HEK293 (cell line): ENCODE measurements at regions not wholly inside any gene's neighbourhood (a gene's known extent, or its start where the extent isn't known, plus 50 kb on each side); places are given as distances from the start of the nearest gene placed in this dataset.

ENCODE experiments used
- CTCF ChIA-PET: fragments of 350-600 bp; formaldehyde crosslinking; extraction: SDS; loops from one replicate; lab custom pipeline; 2021; ENCODE audit warnings: antibody characterized with exemption; lab: Yijun Ruan, JAX
- POLR2A ChIA-PET: fragments of 300-600 bp; formaldehyde crosslinking; extraction: SDS; loops from one replicate; lab custom pipeline; 2020; ENCODE audit warnings: antibody characterized with exemption, inconsistent platforms; lab: Yijun Ruan, JAX
- H3K27ac ChIP-seq: fragments of 200-500 bp; sonication (Bioruptor generic); 2 replicates; pipeline ENCODE4 v1.5.1; 2014; ENCODE audit warnings: low read depth, low read length, control low read depth, inconsistent platforms; ENCODE audit errors: extremely low read depth
- H3K36me3 ChIP-seq, 2 experiments: fragments of 200-500 bp in 1 of 2; sonication (Bioruptor generic) in 1 of 2; 1 replicate in 1 of 2; 2 replicates in 1 of 2; pipeline ENCODE4 v1.5.1; 2014 to 2017; ENCODE audit warnings: inconsistent platforms in 2 of 2, low read length in 2 of 2; ENCODE audit not compliant: control insufficient read depth in 2 of 2, insufficient read depth in 1 of 2
- H3K4me1 ChIP-seq: fragments of 200-500 bp; sonication (Bioruptor generic); 2 replicates; pipeline ENCODE4 v1.5.1; 2014; ENCODE audit warnings: mild to moderate bottlenecking, low read length, inconsistent platforms; ENCODE audit not compliant: control insufficient read depth, insufficient read depth
- H3K4me3 ChIP-seq: 2 replicates; pipeline ENCODE4 v1.5.1; 2011; ENCODE audit warnings: low read depth, mild to moderate bottlenecking, control low read depth, low read length, moderate library complexity
- H3K9me3 ChIP-seq: fragments of 200-500 bp; sonication (Bioruptor generic); 2 replicates; pipeline ENCODE4 v1.5.1; 2014; ENCODE audit warnings: low read depth, low read length, inconsistent platforms; ENCODE audit not compliant: control insufficient read depth, insufficient read depth
- FEZF1 ChIP-seq: fragments of 450-650 bp; formaldehyde crosslinking; IDR thresholded peaks from 2 replicates; pipeline ENCODE4 v1.5.1; 2016; ENCODE audit warnings: missing biosample characterization, missing genetic modification characterization
- OVOL3 ChIP-seq: fragments of 450-650 bp; formaldehyde crosslinking; IDR thresholded peaks from 2 replicates; pipeline ENCODE4 v1.5.1; 2016; ENCODE audit warnings: missing biosample characterization, missing genetic modification characterization
- YY2 ChIP-seq: fragments of 450-650 bp; formaldehyde crosslinking; IDR thresholded peaks from 2 replicates; pipeline ENCODE4 v1.5.1; 2016; ENCODE audit warnings: missing biosample characterization, missing genetic modification characterization
- ZBTB21 ChIP-seq: fragments of 450-650 bp; formaldehyde crosslinking; IDR thresholded peaks from 2 replicates; pipeline ENCODE4 v1.5.1; 2017; ENCODE audit warnings: missing biosample characterization, missing genetic modification characterization
- ZBTB48 ChIP-seq: fragments of 450-650 bp; formaldehyde crosslinking; IDR thresholded peaks from 2 replicates; pipeline ENCODE4 v1.5.1; 2016; ENCODE audit warnings: missing biosample characterization, missing genetic modification characterization
- ZNF132 ChIP-seq: fragments of 450-650 bp; formaldehyde crosslinking; IDR thresholded peaks from 2 replicates; pipeline ENCODE4 v1.5.1; 2017; ENCODE audit warnings: missing biosample characterization, missing genetic modification characterization, borderline replicate concordance
- ZNF24 ChIP-seq: fragments of 450-650 bp; formaldehyde crosslinking; IDR thresholded peaks from 2 replicates; pipeline ENCODE4 v1.5.1; 2016; ENCODE audit warnings: missing biosample characterization, missing genetic modification characterization
- ZNF404 ChIP-seq: fragments of 450-650 bp; formaldehyde crosslinking; IDR thresholded peaks from 2 replicates; pipeline ENCODE4 v1.5.1; 2017; ENCODE audit warnings: missing biosample characterization, missing genetic modification characterization
- ZNF426 ChIP-seq: fragments of 450-650 bp; formaldehyde crosslinking; IDR thresholded peaks from 2 replicates; pipeline ENCODE4 v1.5.1; 2017; ENCODE audit warnings: missing biosample characterization, missing genetic modification characterization, mild to moderate bottlenecking, inconsistent platforms, moderate library complexity
- ZNF585B ChIP-seq: fragments of 450-650 bp; formaldehyde crosslinking; IDR thresholded peaks from 2 replicates; pipeline ENCODE4 v1.5.1; 2016; ENCODE audit warnings: missing biosample characterization, missing genetic modification characterization
- ZNF600 ChIP-seq: fragments of 450-650 bp; formaldehyde crosslinking; IDR thresholded peaks from 2 replicates; pipeline ENCODE4 v1.5.1; 2016; ENCODE audit warnings: missing biosample characterization, missing genetic modification characterization
- ZNF621 ChIP-seq: fragments of 450-650 bp; formaldehyde crosslinking; IDR thresholded peaks from 2 replicates; pipeline ENCODE4 v1.5.1; 2017; ENCODE audit warnings: missing biosample characterization, missing genetic modification characterization
- ZNF654 ChIP-seq: fragments of 450-650 bp; formaldehyde crosslinking; IDR thresholded peaks from 2 replicates; pipeline ENCODE4 v1.5.1; 2016; ENCODE audit warnings: low read depth, missing biosample characterization, missing genetic modification characterization
- ZNF76 ChIP-seq: fragments of 450-650 bp; formaldehyde crosslinking; IDR thresholded peaks from 2 replicates; pipeline ENCODE4; 2016; ENCODE audit warnings: low read depth, missing biosample characterization, missing genetic modification characterization, borderline replicate concordance
- ZNF837 ChIP-seq: fragments of 450-650 bp; formaldehyde crosslinking; IDR thresholded peaks from 2 replicates; pipeline ENCODE4 v1.5.1; 2016; ENCODE audit warnings: missing biosample characterization, missing genetic modification characterization
- TF ChIP-seq, protein P1 (sequence below): fragments of 450-650 bp; formaldehyde crosslinking; IDR thresholded peaks from 2 replicates; pipeline ENCODE4 v1.5.1; 2016; ENCODE audit warnings: missing biosample characterization, missing genetic modification characterization
- TF ChIP-seq, protein P2 (sequence below): fragments of 450-650 bp; formaldehyde crosslinking; IDR thresholded peaks from 2 replicates; pipeline ENCODE4 v1.5.1; 2016; ENCODE audit warnings: missing biosample characterization, missing genetic modification characterization

DNA sequence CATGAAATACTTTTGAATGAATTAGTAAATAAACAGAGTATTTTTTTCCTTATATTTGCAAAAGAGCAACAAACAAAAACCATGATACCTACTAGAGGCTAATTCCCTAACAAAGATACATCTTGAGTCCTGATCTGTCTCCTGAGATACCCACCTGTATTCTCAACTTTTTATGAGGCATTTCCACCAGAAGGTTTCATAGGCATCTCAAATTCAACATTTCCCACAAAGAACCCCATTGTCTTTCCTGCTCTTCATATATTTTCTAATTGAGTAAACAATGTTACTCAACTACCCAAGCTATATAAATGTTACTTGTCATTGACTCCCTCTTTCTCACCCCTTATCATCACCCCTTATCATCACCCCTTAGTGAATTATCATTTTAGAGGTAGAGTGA is 119.4 kb upstream of the RAI14 start:
- no peak overlapping the region for H3K27ac ChIP-seq
- TF ChIP-seq ZNF24 (tag by site-specific recombination) (no peak), YY2 (tag by site-specific recombination) (no peak), ZNF585B (tag by site-specific recombination) (no peak), ZBTB48 (tag by site-specific recombination) (no peak), ZNF621 (tag by site-specific recombination) (no peak), ZNF132 (tag by site-specific recombination) (no peak), ZNF76 (tag by site-specific recombination) (no peak), OVOL3 (tag by site-specific recombination) (no peak)
- H3K9me3 ChIP-seq = no peaks in the 10 kb centered on the region
- no peaks in the 10 kb centered on the region; the same call in 1 of the 2 replicates for H3K4me1 ChIP-seq
- POLR2A ChIA-PET = no interaction called here
- no peak overlapping the region for H3K4me3 ChIP-seq
- H3K36me3 ChIP-seq = no peaks in the 10 kb centered on the region
- CTCF ChIA-PET = interaction anchor here (0.6 to 1.0 kb wide), 2 partner anchors 12 to 48 kb away, joined by 3 to 5 read pairs; no protein-coding TSS in a partner anchor

DNA sequence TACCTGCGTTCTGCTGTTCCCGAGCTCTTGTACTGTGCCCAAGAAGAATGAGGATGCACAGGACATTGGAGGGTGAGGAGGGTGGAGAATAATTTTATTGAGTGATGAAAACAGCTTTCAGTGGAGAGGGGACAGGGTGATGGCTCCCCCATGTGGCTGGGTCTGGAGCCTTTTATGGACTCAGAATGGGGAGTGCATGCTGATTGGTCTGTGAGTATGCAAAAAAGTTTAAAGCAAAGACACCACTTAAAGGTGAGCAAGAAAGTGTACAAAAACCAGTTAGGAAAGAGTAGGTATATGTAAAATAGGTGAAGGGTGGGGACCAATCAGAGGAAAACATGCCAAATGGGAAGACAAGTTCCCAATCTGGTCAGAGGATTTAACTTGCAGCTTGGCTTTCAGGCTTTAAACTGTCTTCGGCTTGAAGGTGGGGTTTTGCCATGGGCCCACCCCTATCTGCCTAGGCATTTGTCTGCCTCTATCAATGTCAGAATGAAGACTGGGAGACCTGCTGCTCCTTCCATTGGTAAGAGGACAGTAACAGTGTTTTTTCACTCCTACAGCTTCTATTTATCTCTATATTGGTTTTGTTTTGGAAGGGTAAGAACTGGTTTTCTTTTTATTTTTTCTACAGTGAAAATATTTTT is 118.0 kb upstream of the RAI14 start:
- no peak overlapping the region for H3K4me3 ChIP-seq
- TF ChIP-seq ZNF837 (tag by site-specific recombination) (no peak), ZBTB21 (no peak), ZNF426 (tag by site-specific recombination) (no peak), FEZF1 (tag by site-specific recombination) (no peak), ZNF600 (tag by site-specific recombination) (no peak), ZNF404 (tag by site-specific recombination) (no peak), ZNF654 (no peak)
- TF ChIP-seq, protein P1, sequence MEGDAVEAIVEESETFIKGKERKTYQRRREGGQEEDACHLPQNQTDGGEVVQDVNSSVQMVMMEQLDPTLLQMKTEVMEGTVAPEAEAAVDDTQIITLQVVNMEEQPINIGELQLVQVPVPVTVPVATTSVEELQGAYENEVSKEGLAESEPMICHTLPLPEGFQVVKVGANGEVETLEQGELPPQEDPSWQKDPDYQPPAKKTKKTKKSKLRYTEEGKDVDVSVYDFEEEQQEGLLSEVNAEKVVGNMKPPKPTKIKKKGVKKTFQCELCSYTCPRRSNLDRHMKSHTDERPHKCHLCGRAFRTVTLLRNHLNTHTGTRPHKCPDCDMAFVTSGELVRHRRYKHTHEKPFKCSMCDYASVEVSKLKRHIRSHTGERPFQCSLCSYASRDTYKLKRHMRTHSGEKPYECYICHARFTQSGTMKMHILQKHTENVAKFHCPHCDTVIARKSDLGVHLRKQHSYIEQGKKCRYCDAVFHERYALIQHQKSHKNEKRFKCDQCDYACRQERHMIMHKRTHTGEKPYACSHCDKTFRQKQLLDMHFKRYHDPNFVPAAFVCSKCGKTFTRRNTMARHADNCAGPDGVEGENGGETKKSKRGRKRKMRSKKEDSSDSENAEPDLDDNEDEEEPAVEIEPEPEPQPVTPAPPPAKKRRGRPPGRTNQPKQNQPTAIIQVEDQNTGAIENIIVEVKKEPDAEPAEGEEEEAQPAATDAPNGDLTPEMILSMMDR (tag by site-specific recombination) = 0 out of 2 replicates have a peak, but pooled peaks have one; percentile 18
- TF ChIP-seq, protein P2, sequence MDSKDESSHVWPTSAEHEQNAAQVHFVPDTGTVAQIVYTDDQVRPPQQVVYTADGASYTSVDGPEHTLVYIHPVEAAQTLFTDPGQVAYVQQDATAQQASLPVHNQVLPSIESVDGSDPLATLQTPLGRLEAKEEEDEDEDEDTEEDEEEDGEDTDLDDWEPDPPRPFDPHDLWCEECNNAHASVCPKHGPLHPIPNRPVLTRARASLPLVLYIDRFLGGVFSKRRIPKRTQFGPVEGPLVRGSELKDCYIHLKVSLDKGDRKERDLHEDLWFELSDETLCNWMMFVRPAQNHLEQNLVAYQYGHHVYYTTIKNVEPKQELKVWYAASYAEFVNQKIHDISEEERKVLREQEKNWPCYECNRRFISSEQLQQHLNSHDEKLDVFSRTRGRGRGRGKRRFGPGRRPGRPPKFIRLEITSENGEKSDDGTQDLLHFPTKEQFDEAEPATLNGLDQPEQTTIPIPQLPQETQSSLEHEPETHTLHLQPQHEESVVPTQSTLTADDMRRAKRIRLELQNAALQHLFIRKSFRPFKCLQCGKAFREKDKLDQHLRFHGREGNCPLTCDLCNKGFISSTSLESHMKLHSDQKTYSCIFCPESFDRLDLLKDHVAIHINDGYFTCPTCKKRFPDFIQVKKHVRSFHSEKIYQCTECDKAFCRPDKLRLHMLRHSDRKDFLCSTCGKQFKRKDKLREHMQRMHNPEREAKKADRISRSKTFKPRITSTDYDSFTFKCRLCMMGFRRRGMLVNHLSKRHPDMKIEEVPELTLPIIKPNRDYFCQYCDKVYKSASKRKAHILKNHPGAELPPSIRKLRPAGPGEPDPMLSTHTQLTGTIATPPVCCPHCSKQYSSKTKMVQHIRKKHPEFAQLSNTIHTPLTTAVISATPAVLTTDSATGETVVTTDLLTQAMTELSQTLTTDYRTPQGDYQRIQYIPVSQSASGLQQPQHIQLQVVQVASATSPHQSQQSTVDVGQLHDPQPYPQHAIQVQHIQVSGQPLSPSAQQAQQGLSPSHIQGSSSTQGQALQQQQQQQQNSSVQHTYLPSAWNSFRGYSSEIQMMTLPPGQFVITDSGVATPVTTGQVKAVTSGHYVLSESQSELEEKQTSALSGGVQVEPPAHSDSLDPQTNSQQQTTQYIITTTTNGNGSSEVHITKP (tag by site-specific recombination) = no peak
- ChIA-PET CTCF (interaction anchor here (0.5 to 1.9 kb wide), 10 partner anchors 10 to 361 kb away, joined by 3 to 8 read pairs (median 4); no protein-coding TSS in a partner anchor), POLR2A (no interaction called here)
- no peaks in the 10 kb centered on the region; the same call in 1 of the 2 replicates for H3K4me1 ChIP-seq
- no peaks in the 10 kb centered on the region for H3K9me3 ChIP-seq
- H3K36me3 ChIP-seq = no peaks in the 10 kb centered on the region
- no peak overlapping the region for H3K27ac ChIP-seq
